Left forelimb (tissue), 1 donor: ENCODE measurements at regions not wholly inside any gene's neighbourhood (a gene's known extent, or its start where the extent isn't known, plus 50 kb on each side); places are given as distances from the start of the nearest gene placed in this dataset.
"Not testable (repeated sequence)": the region's sequence is repeated elsewhere in the genome, so short reads cannot be mapped to it uniquely, and the experiment has no call there.

Source experiments
- DNase-seq: peaks from one replicate; pipeline ENCODE4 v3.0.0-alpha.2; 2018; ENCODE audit warnings: low spot score

- no peak for DNase-seq
Measured at GRCh38 chr4:17241835-17242234, 270.1 kb downstream of the QDPR start.

GRCh38 chr4:17238633-17239032 is 273.3 kb downstream of the QDPR start:
- no peak for DNase-seq

DNA sequence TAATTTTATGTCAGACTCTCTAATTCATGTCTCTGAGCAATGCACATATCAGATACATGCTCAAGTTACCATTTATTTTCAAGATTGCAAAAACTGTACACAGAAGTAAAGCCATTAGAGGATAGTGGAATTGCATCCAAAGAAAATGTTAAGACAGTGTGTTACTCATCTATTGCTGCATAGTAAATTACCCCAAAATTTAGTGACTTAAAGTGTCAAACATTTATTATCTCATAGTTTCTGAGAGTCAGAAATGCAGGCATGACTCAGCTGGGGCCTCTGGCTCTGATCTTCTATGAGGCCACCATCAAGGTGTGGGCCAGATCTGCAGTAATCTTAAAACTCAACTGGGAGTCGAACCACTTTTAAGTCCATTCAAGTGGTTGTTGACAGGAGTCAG is 275.2 kb downstream of the QDPR start:
- DNase-seq, result no peak

- DNase-seq, result no peak
Measured at GRCh38 chr4:17234678-17235077, 277.2 kb downstream of the QDPR start.

GRCh38 chr4:17232566-17233253 is 279.2 kb downstream of the QDPR start:
- no peak for DNase-seq

DNA sequence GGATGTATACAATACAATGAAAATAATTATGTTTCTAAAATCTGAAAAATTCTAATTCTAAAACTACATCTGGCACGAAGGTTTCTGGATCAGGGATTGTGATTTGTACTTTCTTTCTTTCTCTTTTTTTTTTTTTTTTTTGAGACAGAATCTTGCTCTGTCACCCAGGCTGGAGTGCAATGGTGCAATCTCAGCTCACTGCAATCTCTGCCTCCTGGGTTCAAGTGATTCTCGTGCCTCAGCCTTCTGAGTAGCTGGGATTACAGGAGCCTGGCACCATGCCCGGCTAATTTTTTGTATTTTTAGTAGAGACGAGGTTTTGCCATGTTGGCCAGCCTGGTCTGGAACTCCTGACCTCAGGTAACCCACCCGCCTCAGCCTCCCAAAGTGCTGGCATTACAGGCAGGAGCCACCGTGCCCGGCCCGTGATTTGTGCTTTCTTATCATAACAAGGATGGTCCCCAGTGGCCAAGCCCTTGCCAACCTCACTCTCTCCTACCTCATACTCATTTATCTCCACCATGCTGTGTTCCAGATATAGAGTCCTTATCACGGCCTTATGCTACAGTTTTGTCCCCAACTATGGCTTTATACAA is 279.9 kb downstream of the QDPR start:
- DNase-seq, result not testable (repeated sequence)

DNA sequence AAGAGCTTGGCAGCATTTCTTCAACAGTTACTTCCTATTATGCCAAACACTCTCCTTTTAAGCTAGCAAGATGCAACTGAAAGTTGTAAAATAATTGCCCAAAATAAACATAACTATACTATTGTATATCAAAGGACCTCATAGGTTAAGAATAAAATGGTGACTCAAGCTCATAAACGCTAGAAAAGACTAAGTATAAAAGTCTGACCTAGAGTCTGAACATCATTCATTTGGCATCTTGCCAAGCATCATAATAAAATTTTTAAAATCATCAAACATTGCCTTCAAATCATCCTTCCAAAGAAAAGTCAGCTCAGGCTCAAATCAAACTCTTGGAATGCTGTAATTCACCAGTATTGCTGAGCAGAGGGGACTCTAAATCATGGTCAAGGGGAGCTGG is 281.2 kb downstream of the QDPR start:
- DNase-seq, result no peak

DNA sequence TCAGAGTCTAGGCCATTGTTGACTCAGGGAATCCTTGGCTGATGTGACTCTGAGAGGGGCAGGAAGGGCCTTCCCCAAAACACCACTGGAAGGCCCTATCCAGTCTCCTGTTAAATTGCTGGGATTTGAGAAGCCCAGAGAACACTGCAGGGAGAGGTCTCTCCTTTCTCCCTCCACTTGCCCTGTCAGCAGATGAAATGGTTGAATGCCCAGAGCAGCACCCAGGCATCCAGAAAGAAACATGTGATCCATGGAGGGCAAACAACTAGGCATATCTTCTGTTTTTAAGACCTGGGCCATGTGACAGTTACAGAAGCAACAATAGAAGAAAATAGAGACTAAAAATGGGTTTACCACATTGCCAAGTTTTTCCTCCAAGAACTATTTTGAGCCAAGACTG is 291.1 kb downstream of the QDPR start:
- DNase-seq, result no peak

GRCh38 chr4:17218786-17219185 is 293.1 kb downstream of the QDPR start:
- DNase-seq, result no peak

DNA sequence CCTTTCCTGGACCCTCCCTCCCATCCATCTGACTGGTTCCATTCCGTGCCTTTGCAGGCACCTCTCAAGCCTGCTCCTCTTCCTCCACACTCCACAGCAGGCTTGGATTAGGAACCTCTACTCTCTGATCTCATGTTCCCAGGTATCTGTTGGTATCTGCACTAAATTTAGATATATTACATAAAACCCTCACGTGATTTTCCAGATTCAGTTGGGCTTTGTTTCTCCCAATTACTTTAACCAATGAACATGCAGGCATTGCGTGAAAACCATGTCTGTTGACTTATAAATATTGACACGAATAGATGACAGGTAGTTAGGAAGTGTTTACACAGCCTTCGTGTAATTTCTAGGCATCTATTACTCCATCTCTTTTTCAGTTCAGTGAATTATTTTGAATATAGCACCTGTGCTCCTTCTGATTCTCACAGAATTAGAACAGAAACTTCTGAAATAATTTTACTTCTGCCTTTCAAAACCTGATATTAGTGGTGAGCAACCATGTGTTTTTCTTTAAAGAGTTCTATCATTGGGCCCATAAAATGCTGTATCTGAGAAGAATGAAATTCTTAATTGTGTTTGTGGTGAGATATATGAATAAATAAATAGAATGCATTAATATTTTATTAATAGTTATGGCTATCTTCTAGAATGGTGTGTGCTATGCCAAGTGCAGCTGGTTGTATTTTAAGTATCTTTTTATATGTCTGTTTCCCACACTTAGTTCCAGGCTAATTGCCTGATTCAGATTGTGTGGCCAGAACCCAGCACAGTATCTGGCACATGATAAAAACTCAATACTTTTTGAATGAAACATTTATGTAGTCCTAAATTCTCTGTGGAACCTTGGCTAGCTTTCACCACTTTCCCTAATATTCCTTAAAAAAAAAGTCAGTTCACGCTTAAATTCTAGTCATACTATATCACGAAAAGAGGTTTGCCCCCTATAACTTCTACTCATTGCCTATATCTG is 304.8 kb downstream of the QDPR start:
- DNase-seq, result no peak

DNA sequence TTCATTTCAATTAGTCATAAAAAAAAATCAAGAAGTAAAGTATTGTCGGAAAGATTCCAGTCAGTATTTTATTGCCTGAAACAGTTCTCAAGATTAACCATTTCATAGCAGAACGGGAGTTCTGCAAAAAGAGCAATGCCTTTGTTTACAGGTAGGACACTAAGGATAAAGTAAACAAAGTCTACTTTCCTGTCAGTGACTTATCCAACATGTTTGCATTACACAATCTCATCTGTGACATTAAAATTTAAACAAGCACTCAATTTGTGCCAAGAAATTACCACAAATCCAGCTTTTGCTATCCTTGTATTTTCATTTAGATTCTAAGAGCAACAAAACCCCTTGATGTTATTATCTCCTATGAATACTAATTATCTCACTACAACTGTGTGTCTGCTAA is 306.5 kb upstream of the LDB2 start:
- DNase-seq, result no peak

DNA sequence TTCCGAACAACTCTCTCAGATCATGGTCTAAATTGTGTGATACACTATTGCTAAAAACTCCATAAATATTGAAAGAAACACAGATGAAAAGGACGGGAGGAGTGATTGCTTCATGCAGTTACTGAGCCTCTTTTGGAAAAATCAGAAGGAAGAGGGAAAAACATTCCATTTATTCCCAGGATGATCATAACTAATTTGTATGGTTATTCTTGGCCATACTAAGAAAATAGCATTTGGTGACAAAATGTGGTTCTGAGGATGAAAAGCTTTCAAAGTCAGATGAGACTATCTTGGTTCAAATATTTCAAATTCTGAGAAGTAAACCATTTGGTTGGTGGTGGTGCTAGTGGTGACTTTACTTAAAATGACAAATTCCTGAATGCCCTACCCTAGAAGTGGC is 305.4 kb upstream of the LDB2 start:
- no peak for DNase-seq

DNA sequence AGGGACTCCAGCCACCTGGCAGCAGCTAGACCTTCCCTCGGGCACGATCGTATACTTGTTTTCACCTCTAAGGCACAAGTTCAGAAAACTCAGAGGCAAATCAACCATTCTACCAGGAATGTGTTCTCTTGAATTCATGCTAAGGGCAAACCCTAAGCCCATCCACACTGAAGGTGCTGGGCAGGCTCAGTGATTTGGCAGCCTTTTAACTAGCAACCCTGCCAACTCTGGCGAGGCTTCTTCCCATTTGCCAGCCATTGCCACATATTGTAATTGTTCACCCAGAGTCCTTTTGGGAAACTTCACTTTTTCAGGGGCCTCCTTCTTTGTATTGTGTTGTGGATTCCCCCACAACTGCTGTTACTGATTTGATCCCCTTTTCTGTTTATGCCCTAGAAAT is 298.6 kb upstream of the LDB2 start:
- DNase-seq, result no peak

DNA sequence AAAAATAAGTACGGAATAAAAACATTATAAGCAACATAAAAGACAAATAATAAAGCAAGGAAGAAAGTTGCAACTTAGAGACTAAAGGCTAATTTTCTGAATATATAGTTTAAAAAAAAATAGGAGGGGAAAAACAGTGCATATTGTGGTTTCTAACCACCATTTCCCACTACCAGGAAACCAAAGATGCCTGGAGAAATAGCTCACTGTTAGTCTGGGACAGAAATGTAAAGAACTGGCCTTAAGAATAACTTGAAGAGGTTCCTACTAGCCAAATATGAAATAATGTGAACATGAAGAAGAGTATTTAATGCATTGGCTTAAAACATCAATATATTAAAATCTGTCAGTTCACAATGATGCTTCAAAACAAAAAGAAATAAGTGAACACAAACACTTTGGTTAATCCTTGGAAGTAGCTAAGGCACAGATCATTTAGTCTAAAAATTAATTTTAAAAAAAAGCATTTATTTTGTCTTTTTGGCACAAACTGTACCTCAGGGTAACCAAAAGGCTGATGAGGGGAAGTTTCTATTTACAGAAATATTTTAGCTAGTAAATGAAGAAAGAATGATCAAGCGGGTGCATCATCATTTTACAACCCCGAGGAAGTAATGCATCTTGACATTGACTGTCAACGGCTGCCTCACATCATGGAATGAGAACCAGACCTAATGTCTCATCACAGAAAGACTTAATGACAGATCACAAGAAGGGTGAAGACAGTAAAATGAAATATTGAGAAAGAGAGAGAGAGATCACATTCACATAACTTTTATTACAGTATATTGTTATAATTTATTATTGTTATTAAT is 297.2 kb upstream of the LDB2 start:
- no peak for DNase-seq

DNA sequence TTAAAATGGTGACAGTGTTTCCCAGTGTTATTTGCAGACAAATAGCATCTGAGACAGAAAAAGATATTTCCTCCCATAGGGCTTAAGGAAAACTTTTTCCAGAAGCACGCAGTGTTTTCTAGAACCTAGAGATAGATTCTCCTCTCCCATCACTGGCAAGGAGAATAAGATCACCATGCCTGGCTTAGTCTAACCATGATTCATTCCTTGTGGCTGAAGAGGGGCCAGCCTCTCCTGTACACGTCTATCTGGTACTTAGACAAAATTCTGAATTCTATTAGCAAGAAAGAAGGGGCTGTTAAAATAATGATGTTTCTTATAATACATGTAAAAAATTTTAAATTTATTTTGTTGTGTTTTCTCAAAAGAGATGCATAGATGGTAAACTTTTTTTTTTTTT is 296.1 kb upstream of the LDB2 start:
- no peak for DNase-seq

DNA sequence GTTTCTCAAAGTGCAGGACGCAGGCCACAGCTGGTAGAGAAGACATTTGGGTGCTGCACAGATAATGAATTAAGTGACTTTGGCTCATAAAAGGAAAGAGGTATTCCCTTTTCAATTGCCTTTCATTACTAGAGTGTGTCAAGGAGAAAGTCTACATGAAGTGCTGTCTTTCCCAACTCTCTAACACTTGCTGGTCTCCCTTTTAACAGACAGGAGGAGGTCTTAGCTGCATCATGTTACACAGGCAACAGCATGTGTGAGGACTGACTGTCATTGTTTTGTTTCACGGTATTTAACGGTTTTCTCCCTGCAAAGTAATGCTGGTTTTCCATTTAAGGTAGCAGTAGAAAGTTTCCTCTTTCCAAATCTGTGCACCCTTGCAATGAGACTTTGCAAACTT is 291.3 kb upstream of the LDB2 start:
- no peak for DNase-seq

GRCh38 chr4:17189401-17189720 is 290.9 kb upstream of the LDB2 start:
- DNase-seq, result no peak

- no peak for DNase-seq
Measured at GRCh38 chr4:17188547-17189400, 290.3 kb upstream of the LDB2 start.

DNA sequence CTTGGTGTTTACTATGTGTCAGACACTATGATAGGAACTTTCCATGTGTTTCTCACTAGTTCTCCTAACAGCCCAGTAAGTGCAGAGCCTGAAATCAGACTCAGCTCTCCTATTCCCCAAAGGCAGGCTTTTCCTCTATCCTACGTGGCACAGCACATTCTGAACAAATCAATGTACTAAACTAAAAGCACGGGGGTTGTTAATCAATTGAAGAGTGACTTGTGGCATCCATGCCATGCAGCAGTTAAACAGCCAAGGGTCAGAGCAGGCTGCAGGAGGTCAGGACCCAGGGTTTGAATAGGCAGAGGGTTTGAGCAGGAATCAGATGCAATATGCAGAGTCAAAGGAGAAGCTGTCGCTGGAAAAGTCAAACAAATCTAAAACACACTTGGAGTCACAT is 289.7 kb upstream of the LDB2 start:
- DNase-seq, result no peak

GRCh38 chr4:17187003-17187402 is 288.6 kb upstream of the LDB2 start:
- DNase-seq, result no peak

- DNase-seq, result no peak
Measured at GRCh38 chr4:17182888-17183287, 284.4 kb upstream of the LDB2 start.
